HG02870 (cell line): ENCODE measurements at regions not wholly inside any gene's neighbourhood (a gene's known extent, or its start where the extent isn't known, plus 50 kb on each side); places are given as distances from the start of the nearest gene placed in this dataset.

Experiments used
- ATAC-seq: cut with Tn5 transposase; IDR thresholded peaks from one replicate; pipeline ENCODE4 v1.9.1; 2021; ENCODE audit warnings: mild to moderate bottlenecking, moderate library complexity; ENCODE audit not compliant: unreplicated experiment

DNA sequence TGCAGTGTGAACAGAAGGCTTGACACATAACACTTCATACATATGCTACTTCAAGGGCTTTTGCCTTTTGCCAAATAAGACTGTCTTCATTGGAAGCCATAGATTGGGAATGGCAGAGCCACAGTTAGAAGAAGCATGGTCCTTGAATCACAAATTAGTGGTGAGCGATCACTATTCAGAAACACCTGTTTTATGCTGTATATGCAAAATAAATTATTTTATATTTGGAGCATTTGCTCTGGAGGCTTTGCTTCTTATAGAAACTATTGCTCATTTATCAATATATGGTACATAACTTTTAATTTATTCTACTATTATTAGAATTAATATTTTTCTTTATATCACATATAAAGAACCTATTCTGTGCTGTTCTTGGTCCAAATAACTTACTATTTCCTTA lies 270.4 kb upstream of the SPRY2 start:
- ATAC-seq, result no peak

DNA sequence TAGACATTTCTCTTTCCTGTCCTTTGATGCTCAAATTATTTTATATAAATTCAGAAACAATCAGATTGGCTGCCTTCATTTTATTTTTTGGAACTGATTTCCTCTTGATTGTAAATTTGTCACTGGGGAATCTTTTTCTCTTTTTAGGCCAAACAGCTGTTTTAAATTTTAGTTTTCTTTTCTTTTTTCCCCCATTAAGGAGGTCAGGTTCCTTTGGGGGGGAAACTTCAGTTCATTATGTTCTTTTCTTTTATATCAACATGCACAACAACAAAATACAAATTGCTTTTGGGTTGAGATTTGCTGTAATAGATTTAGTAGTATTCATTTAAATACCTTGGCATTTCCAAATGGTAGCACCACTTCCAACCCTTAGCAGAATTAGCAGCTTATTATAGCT lies 264.8 kb upstream of the SPRY2 start:
- no peak for ATAC-seq

DNA sequence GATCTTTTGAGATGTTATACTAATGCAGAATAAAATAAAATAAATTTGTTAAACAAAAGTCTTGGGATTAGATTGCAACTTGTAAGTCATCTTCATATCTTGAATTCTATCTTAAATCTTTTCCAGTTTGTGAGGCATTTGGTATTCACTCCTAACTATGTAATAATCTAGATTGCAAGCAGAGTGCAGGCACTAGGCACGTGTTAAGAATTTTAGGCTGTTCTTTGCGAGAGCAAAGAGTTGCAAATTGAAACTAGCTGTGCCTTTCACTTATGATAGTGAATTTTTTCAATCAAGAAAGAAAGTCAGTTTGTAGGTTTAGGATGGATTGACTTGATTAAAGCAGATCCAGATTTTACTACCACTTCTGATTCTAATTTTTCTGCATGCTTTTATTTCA lies 264.1 kb upstream of the SPRY2 start:
- ATAC-seq, result no peak

DNA sequence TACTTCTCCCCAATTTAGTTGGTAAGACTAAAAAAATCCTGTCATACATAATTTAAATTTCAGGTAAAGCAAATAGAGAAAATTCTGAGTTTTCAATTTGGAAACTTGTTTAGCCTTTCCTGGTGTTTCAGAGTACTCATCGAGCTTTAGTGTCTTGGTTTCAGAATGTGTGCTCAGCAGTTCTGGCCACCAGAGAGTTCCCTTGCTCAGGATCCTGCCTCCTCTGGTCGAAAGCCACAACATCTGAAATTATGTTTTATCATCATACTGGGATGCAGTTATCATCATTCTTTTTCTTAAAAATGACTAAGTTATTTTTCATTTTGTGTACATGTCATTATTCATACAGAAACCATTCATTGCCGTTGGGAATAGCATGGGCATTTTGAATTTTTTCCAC lies 263.2 kb upstream of the SPRY2 start:
- no peak for ATAC-seq

DNA sequence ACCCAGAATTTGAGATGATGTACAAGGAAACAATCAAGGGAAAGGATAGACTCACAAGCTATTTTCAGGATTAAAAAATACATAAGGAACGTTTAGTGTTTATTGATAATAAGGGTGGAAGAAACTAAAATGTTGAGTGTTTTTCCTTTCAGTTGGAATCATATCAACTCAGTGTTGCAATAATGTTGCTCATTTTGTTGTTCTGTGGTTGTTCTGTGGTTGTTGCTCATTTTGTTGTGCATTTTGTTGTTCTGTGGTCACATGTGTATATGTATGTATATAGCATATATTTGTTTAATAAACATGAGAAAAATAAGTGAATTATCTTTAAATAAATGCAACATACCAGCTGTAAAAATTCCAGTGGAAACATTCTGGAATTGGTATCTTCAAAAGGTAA lies 262.4 kb upstream of the SPRY2 start:
- no peak for ATAC-seq

DNA sequence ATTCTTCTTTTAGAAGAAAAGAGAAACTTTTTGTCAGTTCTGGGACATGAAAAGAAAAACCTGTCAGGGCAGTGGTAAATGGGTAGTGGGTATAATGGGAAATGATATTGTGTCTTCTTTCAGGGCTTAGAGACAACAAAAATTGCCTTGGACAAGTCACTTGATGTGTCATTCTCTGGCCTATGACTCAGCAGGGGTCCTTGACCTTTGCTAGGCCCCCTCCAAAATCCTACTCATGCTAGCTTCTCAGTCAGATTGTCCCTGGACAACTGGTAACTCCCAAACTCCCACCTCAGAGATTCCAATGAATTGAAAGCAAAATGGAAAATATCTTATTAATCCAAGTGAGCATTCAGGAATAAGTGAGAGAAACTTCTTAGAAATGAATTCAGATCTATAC lies 258.8 kb upstream of the SPRY2 start:
- ATAC-seq, result no peak

DNA sequence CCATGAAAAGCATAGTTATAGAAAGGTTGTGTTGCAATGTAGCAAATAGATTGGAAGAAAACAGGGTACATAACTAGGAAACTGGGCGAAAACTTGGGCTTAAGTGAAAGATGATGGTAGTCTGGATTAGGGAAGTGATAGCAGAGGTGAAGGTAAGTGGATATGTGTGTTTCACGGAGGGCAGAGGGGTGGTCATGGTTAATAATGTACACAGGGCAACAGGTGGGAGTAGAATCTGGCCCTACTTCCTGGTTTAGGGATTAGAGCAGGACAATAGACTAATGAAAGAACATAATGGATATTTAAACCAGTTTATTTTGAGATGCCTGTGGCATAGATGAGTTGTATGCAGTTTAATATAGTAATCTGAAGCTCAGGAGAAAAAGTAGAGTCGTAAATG lies 257.3 kb upstream of the SPRY2 start:
- no peak for ATAC-seq

DNA sequence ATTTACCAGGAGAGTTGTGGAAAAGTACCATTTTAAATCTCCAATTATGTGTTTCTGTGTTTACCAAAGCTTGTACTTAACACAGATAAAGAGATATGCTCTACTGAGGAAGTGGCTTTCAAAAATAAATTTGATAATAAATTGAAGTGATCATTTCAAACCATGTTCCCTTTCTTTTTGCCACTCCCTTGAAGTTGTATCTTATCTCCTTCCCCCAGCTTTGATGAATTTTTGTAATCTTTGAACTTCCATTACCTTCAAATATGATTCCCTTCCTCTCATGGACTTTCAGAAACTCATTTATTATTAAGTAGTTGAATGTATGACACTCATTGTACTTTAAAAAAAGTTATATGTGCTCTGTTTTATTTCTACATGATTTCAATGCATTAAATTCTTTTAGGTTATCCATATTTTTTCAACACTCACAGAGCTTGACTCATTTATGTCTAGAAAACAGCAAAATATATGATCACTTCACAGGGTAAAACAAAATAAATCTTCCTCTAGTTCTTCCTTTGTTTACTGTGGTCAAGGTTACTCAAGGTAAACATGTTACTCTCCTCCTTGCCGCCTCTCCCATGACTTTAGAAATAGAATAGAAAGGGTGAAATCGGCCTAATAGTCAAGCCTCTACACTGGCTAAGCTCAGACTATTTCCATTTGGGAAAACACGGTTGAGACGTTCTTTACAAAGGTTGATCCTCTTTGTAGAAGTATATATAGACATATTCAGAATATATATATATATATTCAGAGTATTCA lies 251.2 kb upstream of the SPRY2 start:
- ATAC-seq, result no peak

DNA sequence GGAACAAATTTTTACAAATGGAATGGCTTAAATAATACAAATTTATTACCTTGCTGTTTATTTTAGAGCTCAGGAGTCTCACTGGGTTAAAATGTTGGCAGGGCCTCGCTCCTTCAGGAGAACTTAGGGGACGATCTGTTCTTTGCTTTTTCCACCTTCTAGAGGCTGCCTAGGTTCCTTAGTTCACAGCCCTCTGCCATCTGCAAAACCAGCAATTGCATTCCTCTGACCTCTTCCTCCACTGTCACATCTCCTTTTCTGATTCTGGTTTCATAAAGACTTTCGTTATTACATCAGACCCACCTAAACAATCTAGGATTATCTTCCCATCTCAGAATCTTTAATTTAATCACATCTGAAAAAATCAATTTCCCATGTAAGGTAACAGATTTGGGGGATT lies 249.6 kb upstream of the SPRY2 start:
- no peak for ATAC-seq

DNA sequence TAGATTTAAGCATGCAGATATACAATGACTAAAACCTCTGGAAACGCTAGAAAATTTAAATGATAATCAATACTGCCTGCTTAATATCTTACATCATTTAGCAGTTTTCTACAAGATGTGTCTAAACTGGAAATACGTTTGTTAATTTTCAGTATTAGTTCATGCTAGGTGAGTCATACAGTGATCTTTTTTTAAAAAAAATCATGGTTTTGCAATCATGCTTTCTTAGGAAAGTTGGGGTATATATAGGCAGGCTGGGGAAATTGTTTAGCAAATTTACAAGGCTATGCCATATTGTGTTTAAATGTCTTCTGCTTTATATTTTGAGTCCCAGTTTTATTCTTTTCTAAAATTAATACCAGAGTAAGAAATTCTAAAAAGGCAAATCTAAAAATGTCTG lies 245.4 kb upstream of the SPRY2 start:
- no peak for ATAC-seq

DNA sequence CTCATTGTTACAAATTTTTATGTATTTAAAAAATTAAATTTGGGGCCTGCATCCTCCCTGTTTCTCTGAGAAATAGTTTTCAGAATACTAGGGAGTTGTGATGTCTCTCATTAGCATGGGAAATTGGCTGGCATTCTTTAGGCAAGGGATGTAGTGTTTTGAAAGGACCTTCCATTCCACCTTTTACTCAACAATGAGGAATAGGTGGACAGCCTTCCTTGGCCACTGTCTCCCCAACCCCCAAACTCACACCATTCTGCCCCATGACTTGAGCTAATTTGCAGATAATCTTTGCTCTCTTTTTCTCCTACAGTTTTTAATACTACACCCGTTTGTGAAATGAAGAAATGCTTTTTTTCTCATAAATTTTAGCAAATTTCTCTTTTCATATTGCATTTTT lies 244.6 kb upstream of the SPRY2 start:
- no peak for ATAC-seq

DNA sequence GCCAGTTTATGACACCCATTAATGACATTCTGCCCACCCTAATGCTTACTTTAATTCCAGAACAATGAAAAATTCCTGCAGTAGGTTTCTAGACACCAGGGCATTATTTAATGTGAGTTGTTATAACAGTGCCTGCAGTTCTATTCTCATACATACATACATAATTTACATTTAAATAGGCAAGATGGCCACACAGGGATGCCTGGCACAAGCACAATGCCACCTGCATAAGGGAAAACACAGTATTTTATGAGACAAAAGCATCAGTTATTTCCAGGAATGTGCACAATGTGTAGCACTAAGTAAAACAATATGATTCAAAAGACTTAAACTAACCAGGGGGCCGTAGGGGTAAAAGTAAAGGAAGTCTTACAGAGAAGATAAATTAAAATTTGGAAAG lies 243.9 kb upstream of the SPRY2 start:
- ATAC-seq, result no peak

DNA sequence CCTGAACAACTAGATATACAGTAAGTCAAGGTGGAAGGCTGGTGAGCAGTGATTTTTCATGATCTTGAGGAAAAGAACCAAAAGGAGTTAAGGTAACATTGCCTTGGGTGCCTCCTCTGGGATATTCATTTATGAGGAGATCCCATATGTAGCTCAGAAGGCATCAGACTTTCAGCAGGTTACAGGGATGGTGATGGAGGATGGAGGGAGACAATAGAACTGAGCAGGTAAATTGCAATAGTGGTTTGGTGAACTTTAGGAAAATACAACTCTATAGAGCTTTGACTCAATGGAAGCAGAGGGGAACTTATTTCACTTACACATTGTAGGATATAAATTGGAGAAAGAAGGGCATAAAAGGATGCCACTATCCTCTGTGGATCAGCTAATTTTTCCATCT lies 243.4 kb upstream of the SPRY2 start:
- ATAC-seq, result no peak

DNA sequence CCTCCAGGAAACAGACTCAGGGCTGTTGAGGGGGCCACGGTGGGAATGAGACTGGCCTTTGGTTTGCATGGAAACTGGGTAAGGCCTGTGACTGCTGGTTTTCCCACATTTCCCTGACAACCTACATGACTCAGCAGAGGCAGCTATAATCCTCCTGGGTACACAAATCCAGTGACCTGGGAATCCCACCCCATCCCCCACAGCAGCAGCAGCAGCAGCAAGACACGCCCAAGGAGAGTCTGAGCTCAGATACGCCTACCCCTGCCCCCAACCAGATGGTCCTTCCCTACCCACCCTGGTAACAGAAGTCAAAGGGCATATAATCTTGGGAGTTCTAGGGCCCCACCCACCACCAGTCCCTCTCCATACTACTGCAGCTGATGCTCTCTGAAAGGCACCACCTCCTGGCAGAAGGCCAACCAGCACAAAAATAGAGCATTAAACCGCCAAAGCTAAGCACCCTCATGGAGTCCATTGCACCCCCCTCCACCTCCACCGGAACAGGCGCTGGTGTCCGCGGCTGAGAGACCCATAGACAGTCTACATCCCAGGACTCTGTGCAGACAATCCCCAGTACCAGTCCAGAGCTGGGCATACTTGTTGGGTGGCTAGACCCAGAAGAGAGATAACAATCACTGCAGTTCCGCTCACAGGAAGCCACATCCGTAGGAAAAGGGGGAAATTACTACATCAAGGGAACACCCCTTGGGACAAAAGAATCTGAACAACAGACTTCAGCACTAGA lies 237.2 kb upstream of the SPRY2 start:
- no peak for ATAC-seq

DNA sequence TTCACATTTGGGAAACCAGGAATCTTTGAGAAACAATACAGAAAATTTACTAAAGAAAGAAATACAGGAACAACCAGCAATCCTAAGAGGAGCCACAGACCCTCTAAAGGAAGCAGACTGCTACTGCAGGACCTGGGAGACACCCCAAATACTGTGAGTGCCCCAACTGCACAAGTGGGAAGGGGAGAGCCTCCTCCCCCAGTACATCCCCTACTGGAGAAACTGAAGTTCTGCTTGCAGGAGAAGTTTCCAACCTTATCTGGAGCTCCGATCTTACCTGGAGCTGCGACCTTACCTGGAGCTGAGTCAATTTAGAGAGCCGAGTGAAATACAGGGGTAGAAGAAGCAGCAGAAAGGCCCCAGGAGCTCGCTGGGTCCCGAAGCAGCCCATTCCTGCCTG lies 236.4 kb upstream of the SPRY2 start:
- ATAC-seq, result no peak

DNA sequence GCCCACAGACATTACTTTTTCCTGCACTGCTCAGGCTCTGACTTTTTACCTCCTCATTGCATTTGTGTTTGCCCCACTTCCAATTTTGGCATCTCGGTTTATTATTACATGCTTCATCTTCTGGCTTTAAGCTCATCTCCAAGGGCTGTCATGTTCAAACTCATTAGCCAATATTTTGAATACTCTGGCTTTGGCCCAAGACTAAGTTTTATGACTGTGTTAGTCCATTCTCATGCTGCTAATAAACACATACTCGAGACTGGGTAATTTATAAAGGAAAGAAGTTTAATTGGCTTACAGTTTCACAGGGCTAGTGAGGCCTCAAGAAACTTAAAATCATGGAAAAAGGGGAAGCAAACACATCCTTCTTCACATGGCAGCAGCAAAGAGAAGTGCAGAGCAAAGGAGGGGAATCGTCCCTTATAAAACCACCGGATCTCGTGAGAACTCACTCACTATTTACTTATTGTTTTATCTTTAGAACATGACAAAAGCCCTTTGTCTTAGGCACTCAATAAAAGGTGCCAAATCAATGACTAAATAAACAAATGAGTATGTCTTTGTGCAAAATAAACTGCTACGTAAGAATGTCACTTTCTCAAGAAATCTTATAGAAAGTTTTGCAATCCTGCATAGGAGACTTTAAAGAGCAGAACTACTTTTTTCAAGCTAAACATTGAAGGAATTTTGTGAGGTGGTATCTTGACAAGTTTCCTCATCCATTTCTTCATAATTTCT lies 233.4 kb upstream of the SPRY2 start:
- no peak for ATAC-seq

DNA sequence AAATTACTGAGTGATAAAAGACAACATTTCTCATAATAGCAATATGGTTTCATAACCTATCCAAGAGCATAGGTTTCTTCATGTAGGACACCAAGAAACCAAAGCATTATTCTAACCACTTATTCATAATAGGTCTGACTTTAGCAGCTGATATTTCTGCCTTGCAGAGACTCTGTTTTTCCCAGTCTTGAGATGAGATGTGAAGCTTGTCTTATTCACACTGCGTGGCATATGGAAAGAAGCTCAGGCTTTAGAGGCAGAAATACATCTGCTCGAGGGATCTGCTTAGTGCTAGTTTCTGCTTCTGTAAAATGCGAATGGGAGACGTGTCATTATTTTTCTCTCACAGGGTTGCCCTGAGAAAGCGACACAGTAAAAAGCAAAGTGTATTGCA lies 232.0 kb upstream of the SPRY2 start:
- no peak for ATAC-seq

DNA sequence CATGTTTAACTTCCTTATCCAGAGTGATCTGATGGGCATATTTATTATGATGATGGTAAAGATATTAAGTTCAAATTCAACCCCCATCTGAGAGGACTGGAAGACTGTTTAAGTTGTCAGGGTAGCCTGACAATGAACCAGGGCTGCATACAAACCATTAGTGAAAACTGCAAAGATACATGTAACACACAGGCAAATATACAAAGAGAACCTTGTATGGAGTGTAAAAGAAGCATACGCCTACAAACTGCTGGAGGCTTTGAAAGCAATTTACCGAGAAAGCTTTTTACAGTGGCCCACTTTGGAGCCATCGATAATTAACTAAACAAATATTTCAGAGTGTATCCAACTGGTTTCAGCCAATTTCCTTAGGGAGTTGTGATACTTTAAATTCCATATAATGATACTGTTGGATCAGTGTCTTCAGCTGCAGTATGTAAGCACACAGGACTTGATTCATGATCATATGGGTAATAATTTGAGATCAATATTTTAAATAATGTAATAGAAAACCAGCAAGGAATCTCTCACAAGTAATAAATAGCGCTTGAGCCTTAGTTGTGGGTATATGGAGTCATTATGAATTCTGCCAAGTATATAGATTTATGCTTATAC lies 231.5 kb upstream of the SPRY2 start:
- ATAC-seq, result no peak

DNA sequence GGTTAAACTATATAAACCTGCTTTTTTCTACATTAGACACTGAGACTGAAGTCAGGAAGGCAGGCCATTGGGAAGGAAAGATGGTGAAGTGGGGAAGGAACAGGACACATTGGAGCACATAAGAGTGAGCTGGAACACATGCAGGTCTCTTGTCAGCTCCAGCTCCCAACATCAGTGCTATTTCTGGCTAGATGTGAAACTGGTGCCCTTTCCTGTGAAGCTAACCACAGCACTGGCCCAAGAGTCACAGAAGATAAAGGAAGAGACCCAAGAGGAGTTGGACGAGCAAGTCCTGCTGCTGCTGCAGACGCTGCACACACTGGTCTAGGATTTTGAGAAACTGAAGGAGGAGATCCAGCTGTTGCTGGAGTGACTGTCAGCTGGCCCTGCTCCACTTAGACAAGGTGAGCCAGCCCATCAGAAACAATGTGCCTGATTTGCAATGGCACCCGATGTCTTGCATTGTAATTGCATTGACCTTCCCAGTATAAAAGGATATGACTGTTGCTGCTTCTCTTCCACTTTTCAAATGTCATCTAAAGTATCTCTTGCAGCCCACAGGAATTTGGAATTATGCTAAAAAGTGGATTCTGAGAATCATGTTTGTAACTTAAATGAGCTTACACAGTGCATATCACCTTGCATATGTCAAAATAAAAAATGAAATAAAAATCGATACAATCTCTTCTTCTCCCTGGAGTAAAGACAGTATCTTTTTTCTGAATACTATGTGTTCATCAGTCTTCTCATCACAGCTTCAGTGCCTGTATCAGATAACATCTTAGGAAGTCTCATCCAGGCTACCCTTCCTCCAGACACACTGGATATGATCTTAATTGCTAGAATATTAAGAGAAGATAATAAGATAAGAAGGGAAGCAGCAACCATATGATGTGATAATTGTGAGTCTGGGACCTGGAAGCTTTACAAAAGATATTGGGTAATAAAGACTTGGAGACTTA lies 230.7 kb upstream of the SPRY2 start:
- no peak for ATAC-seq

DNA sequence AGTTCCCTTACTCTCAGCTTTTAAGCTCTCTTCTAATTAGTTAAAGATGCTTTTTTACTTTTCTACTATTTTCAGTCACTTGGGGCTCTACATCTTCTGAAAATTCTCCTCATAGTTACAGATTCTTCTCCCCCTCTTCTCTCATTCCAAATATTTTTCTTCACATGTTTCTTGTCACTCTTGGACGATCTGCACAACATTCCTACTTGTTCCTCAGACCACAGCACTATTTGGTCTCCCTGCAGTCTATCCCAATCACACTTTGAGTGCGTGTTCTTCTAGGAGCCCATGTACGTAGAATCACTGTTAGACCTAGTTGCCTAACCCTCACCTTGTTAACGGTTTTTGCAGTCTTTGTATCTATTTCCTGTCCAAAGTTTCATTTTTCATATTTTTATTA lies 222.5 kb upstream of the SPRY2 start:
- no peak for ATAC-seq
